ENCODE measurements at regions not wholly inside any gene's neighbourhood (a gene's known extent, or its start where the extent isn't known, plus 50 kb on each side); places are given as distances from the start of the nearest gene placed in this dataset.

DNA sequence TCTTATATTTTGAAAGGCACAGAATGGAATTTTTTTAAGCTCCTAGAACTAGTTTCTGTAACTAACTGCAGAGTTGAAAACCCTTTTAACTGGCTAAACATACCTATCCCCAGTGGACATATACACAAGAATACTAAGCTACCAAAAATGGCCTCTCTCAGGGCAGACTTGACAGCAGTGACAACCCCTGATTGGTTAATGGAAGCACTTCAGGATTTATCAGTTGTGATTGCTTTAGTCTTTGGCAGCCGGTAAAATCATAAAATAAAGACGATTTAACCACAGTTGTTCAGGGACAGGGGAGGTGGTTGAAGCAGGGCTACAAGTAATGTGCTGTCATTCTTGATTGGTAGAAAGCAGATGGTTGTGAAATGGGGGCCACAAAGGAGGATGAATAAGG lies 452.0 kb upstream of the SOX9 start:
- H3K4me1 Mint-ChIP-seq = no peaks in the 10 kb centered on the region
- no peak overlapping the region for H3K4me3 Mint-ChIP-seq
- no peaks in the 10 kb centered on the region for H3K9me3 ChIP-seq (ENCODE audit: control extremely low read depth in 1 of 3, control insufficient read depth in 2 of 3, insufficient read depth in 1 of 3, low read length in 2 of 3)
- H3K9ac ChIP-seq (ENCODE audit: low read length) = no peak overlapping the region
- no peaks in the 10 kb centered on the region for H3K27me3 ChIP-seq (replicated peaks in 1 of 4; ENCODE audit: control extremely low read depth in 1 of 4, control insufficient read depth in 3 of 4, insufficient read depth in 4 of 4, low read length in 3 of 4)
- TF ChIP-seq EZH2 (IDR thresholded peaks at IDR 0.05; ENCODE audit: borderline replicate concordance, insufficient read depth, low read depth, low read length, poor library complexity, severe bottlenecking) = no peak
- no peak for TF ChIP-seq CTCF (IDR thresholded peaks at IDR 0.05)
- no peak overlapping the region for H3K27ac ChIP-seq (ENCODE audit: low read length in 2 of 2)
- no peaks in the 10 kb centered on the region for H4K20me1 ChIP-seq (ENCODE audit: control insufficient read depth, insufficient read depth, low read length, poor library complexity, severe bottlenecking)
- no peaks in the 10 kb centered on the region for H3K36me3 ChIP-seq (replicated peaks in 1 of 2; ENCODE audit: control extremely low read depth in 1 of 2, control insufficient read depth in 1 of 2, extremely low read depth in 1 of 2, insufficient read depth in 2 of 2, low read length in 1 of 2)
- WGBS (ENCODE audit: insufficient coverage) = 88% methylated on average over 2 of the region's 2 CpGs
- ATAC-seq (ENCODE audit: low read depth) (no peak), DNase-seq (no peak)
- peaks cover 11% of the 10 kb centered on the region for H3K9me3 Mint-ChIP-seq (ENCODE audit: insufficient read depth)
- intact Hi-C loops (cut with micrococcal nuclease) = no loop called here
- H3K4me2 ChIP-seq (replicated peaks; ENCODE audit: low read depth, low read length, poor library complexity, severe bottlenecking) = no peak overlapping the region
- H3K79me2 ChIP-seq (ENCODE audit: control insufficient read depth, insufficient read depth, low read length) = no peaks in the 10 kb centered on the region
- no peak overlapping the region for H2AFZ ChIP-seq (ENCODE audit: insufficient read depth, low read depth, low read length, poor library complexity, severe bottlenecking)
- no peaks in the 10 kb centered on the region for H3K4me1 ChIP-seq (ENCODE audit: control insufficient read depth in 2 of 2, insufficient read depth in 2 of 2, low read length in 2 of 2)
- no peak overlapping the region for H3K27ac Mint-ChIP-seq
- POLR2A ChIA-PET = no interaction called here
- CTCF ChIA-PET = no interaction called here
- no peak overlapping the region for H3K4me3 ChIP-seq (ENCODE audit: control extremely low read depth in 1 of 5, extremely low read depth in 1 of 5, insufficient read depth in 1 of 5, low read depth in 2 of 5, low read length in 4 of 5)
- no peaks in the 10 kb centered on the region for H3K27me3 Mint-ChIP-seq

GRCh38 chr17:71677439-71677838 lies 443.4 kb upstream of the SOX9 start:
- Mint-ChIP-seq H3K27ac (no peak overlapping the region), H3K4me1 (no peaks in the 10 kb centered on the region), H3K4me3 (no peak overlapping the region), H3K9me3 (ENCODE audit: insufficient read depth) (no peaks in the 10 kb centered on the region), H3K27me3 (no peaks in the 10 kb centered on the region)
- no peaks in the 10 kb centered on the region for H3K27me3 ChIP-seq (replicated peaks in 1 of 4; ENCODE audit: control extremely low read depth in 1 of 4, control insufficient read depth in 3 of 4, insufficient read depth in 4 of 4, low read length in 3 of 4)
- H3K36me3 ChIP-seq (replicated peaks in 1 of 2; ENCODE audit: control extremely low read depth in 1 of 2, control insufficient read depth in 1 of 2, extremely low read depth in 1 of 2, insufficient read depth in 2 of 2, low read length in 1 of 2) = no peaks in the 10 kb centered on the region
- ATAC-seq (ENCODE audit: low read depth) (no peak), DNase-seq (no peak)
- H3K27ac ChIP-seq (ENCODE audit: low read length in 2 of 2) = no peak overlapping the region
- no peaks in the 10 kb centered on the region for H3K4me1 ChIP-seq (ENCODE audit: control insufficient read depth in 2 of 2, insufficient read depth in 2 of 2, low read length in 2 of 2)
- no peak for TF ChIP-seq CTCF (IDR thresholded peaks at IDR 0.05)
- no peak for TF ChIP-seq EZH2 (IDR thresholded peaks at IDR 0.05; ENCODE audit: borderline replicate concordance, insufficient read depth, low read depth, low read length, poor library complexity, severe bottlenecking)
- no peak overlapping the region for H3K4me3 ChIP-seq (ENCODE audit: control extremely low read depth in 1 of 5, extremely low read depth in 1 of 5, insufficient read depth in 1 of 5, low read depth in 2 of 5, low read length in 4 of 5)
- no peak overlapping the region for H2AFZ ChIP-seq (ENCODE audit: insufficient read depth, low read depth, low read length, poor library complexity, severe bottlenecking)
- H3K4me2 ChIP-seq (replicated peaks; ENCODE audit: low read depth, low read length, poor library complexity, severe bottlenecking) = no peak overlapping the region
- no peak overlapping the region for H3K9ac ChIP-seq (ENCODE audit: low read length)
- no peaks in the 10 kb centered on the region for H3K79me2 ChIP-seq (ENCODE audit: control insufficient read depth, insufficient read depth, low read length)
- ChIA-PET CTCF (no interaction called here), POLR2A (no interaction called here)
- no CpG with 5 or more reads among the region's 4 CpGs for WGBS (ENCODE audit: insufficient coverage)
- intact Hi-C loops (cut with micrococcal nuclease) = no loop called here
- H3K9me3 ChIP-seq (ENCODE audit: control extremely low read depth in 1 of 3, control insufficient read depth in 2 of 3, insufficient read depth in 1 of 3, low read length in 2 of 3) = peaks cover 0 to 5% (median 0%) of the 10 kb centered on the region in 3 donors
- no peaks in the 10 kb centered on the region for H4K20me1 ChIP-seq (ENCODE audit: control insufficient read depth, insufficient read depth, low read length, poor library complexity, severe bottlenecking)

Data from B cell (primary cell).